ENCODE measurements at regions not wholly inside any gene's neighbourhood (a gene's known extent, or its start where the extent isn't known, plus 50 kb on each side); places are given as distances from the start of the nearest gene placed in this dataset.

DNA sequence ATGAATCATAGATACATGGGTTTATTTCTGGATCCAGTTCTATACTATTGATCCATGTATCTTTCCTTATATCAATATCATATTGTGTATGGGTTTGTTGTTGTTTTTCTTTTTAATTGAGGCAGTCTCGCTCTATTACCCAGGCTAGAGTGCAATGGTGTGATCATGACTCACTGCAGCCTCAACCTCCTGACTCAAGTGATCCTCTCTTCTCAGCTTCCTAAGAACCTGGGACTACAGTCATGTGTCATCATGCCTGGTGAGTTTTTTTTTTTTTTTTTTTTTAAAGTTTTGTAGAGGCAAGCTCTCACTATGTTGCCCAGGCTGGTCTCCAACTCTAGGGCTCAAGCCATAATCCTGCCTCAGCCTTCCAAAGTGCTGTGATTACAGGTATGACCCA, 1589.4 kb upstream of the TENM4 start:
- Histone ChIP-seq H3K9me3 (ENCODE audit: control insufficient read depth, low read depth, low read length) (no peaks in the 10 kb centered on the region), H3K4me1 (ENCODE audit: control insufficient read depth, low read depth, low read length) (no peaks in the 10 kb centered on the region), H3K27ac (ENCODE audit: low read length) (no peak overlapping the region), H3K36me3 (ENCODE audit: control insufficient read depth, low read depth, low read length) (no peaks in the 10 kb centered on the region), H3K4me3 (ENCODE audit: low read length) (no peak overlapping the region), H3K27me3 (ENCODE audit: control insufficient read depth, insufficient read depth, low read length) (no peaks in the 10 kb centered on the region), H3K9ac (ENCODE audit: low read length) (no peak overlapping the region)

- H3K4me3 ChIP-seq (ENCODE audit: low read length), result no peak overlapping the region
- no peaks in the 10 kb centered on the region for H3K36me3 ChIP-seq (ENCODE audit: control insufficient read depth, low read depth, low read length)
- H3K4me1 ChIP-seq (ENCODE audit: control insufficient read depth, low read depth, low read length), result no peaks in the 10 kb centered on the region
- no peaks in the 10 kb centered on the region for H3K9me3 ChIP-seq (ENCODE audit: control insufficient read depth, low read depth, low read length)
- H3K27me3 ChIP-seq (ENCODE audit: control insufficient read depth, insufficient read depth, low read length), result no peaks in the 10 kb centered on the region
- H3K27ac ChIP-seq (ENCODE audit: low read length), result no peak overlapping the region
- no peak overlapping the region for H3K9ac ChIP-seq (ENCODE audit: low read length)
Measured at GRCh38 chr11:81026032-81026431, 1585.2 kb upstream of the TENM4 start.

DNA sequence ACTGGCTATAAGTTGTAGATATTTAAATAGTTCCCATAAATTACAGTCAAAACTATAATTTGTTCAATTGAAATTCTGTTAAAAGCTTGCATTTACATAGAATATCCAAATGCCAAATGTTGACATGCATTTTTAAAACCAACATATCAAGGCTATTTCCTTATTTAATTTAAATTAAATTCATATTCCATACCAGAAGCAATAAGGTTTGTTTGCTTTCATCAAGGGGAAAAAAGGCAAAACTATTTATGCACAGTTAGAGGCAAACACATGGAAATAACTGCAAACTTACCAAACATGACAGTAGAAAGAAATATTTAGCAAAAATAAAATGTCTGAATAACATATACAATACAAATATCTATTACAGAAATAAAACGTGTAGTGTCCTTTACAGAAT, 1581.2 kb upstream of the TENM4 start:
- H3K27me3 ChIP-seq (ENCODE audit: control insufficient read depth, insufficient read depth, low read length), result no peaks in the 10 kb centered on the region
- H3K36me3 ChIP-seq (ENCODE audit: control insufficient read depth, low read depth, low read length), result no peaks in the 10 kb centered on the region
- no peak overlapping the region for H3K4me3 ChIP-seq (ENCODE audit: low read length)
- H3K27ac ChIP-seq (ENCODE audit: low read length), result no peak overlapping the region
- no peaks in the 10 kb centered on the region for H3K4me1 ChIP-seq (ENCODE audit: control insufficient read depth, low read depth, low read length)
- H3K9ac ChIP-seq (ENCODE audit: low read length), result no peak overlapping the region
- no peaks in the 10 kb centered on the region for H3K9me3 ChIP-seq (ENCODE audit: control insufficient read depth, low read depth, low read length)

DNA sequence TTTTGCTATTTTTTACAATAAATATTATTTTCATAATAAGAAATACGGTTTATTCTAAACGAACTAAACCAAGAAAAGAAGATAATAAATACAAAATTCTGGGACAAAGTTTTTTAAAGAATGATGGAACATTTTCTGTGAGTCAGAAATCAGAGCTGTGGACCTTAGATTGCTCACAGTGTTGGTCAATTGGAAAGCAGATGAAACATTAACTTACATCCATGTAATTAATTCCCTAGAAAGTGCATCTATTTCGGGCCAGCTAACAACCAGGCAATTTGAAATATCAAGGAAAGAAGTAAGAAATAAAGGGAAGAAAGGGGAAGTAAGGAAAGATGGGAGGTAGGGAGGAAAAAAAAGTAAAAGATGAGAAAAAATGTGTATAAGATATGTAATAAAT, 1569.8 kb upstream of the TENM4 start:
- H3K9me3 ChIP-seq (ENCODE audit: control insufficient read depth, low read depth, low read length), result no peaks in the 10 kb centered on the region
- no peaks in the 10 kb centered on the region for H3K27me3 ChIP-seq (ENCODE audit: control insufficient read depth, insufficient read depth, low read length)
- H3K36me3 ChIP-seq (ENCODE audit: control insufficient read depth, low read depth, low read length), result no peaks in the 10 kb centered on the region
- no peak overlapping the region for H3K27ac ChIP-seq (ENCODE audit: low read length)
- H3K4me3 ChIP-seq (ENCODE audit: low read length), result no peak overlapping the region
- no peak overlapping the region for H3K9ac ChIP-seq (ENCODE audit: low read length)
- no peaks in the 10 kb centered on the region for H3K4me1 ChIP-seq (ENCODE audit: control insufficient read depth, low read depth, low read length)

DNA sequence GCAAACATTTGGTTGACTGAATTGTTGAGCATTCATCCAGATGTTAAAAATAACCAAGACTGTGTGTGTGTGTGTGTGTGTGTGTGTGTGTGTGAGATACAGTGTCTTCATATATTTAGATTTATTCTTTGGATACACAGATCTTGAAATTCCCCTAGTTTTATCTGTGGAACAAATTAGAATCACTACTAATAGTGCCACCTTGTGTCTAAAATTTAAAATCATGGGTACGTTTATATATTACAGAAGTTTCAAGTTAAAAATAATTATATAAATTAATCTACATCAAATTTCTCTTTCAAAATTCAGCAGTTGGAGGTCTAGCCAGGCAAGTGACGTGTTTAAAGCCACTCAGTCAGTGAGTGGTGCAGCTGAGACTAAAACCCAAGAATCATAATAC, 1566.2 kb upstream of the TENM4 start:
- H3K9me3 ChIP-seq (ENCODE audit: control insufficient read depth, low read depth, low read length), result no peaks in the 10 kb centered on the region
- no peaks in the 10 kb centered on the region for H3K27me3 ChIP-seq (ENCODE audit: control insufficient read depth, insufficient read depth, low read length)
- no peak overlapping the region for H3K4me3 ChIP-seq (ENCODE audit: low read length)
- no peak overlapping the region for H3K27ac ChIP-seq (ENCODE audit: low read length)
- no peak overlapping the region for H3K9ac ChIP-seq (ENCODE audit: low read length)
- no peaks in the 10 kb centered on the region for H3K4me1 ChIP-seq (ENCODE audit: control insufficient read depth, low read depth, low read length)
- no peaks in the 10 kb centered on the region for H3K36me3 ChIP-seq (ENCODE audit: control insufficient read depth, low read depth, low read length)

DNA sequence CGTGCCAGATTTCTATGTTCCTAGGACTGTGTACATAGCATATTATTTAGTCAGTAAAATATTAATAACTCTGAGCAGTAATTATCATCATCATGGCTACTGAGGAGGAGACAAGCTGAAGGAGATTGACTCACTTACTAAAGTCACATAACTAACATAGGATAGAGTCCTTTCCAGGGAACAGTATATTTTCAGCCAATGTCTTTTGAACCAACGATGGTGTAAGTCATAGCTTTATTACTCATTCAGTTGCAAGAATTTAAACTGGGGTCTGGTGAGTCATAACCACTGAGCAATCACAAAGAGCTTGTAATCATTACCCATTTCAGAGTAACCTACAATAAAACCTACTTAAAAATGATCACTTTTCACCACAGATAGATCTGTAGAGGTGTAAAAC, 1564.8 kb upstream of the TENM4 start:
- no peak overlapping the region for H3K27ac ChIP-seq (ENCODE audit: low read length)

DNA sequence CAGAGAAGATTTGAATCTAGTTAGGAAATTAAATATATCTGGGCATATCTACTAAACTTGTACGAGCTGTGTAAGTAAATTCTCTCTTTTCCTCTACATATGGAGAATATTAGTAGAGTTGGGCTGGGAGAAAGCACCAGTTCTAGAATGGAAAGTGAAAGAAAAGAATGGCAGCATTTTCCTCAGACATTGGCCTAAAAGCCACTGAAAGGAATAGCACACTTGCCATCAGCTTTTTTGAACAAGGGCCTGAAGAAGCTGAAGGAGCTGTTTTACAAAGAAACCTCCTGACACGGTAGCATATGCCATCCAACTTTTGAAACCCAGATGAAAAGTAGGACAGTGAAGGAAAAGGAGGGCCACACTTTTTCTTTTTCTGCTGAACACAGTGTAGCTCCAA, 1563.7 kb upstream of the TENM4 start:
- H3K27ac ChIP-seq (ENCODE audit: low read length), result no peak overlapping the region
- no peaks in the 10 kb centered on the region for H3K27me3 ChIP-seq (ENCODE audit: control insufficient read depth, insufficient read depth, low read length)
- no peaks in the 10 kb centered on the region for H3K4me1 ChIP-seq (ENCODE audit: control insufficient read depth, low read depth, low read length)
- H3K36me3 ChIP-seq (ENCODE audit: control insufficient read depth, low read depth, low read length), result no peaks in the 10 kb centered on the region
- no peaks in the 10 kb centered on the region for H3K9me3 ChIP-seq (ENCODE audit: control insufficient read depth, low read depth, low read length)
- H3K9ac ChIP-seq (ENCODE audit: low read length), result no peak overlapping the region
- no peak overlapping the region for H3K4me3 ChIP-seq (ENCODE audit: low read length)

More for the DNA sequence above, 1564.8 kb upstream of the TENM4 start:
- no peaks in the 10 kb centered on the region for H3K36me3 ChIP-seq (ENCODE audit: control insufficient read depth, low read depth, low read length)
- H3K9me3 ChIP-seq (ENCODE audit: control insufficient read depth, low read depth, low read length), result no peaks in the 10 kb centered on the region
- H3K4me3 ChIP-seq (ENCODE audit: low read length), result no peak overlapping the region
- H3K27me3 ChIP-seq (ENCODE audit: control insufficient read depth, insufficient read depth, low read length), result no peaks in the 10 kb centered on the region
- H3K4me1 ChIP-seq (ENCODE audit: control insufficient read depth, low read depth, low read length), result no peaks in the 10 kb centered on the region
- no peak overlapping the region for H3K9ac ChIP-seq (ENCODE audit: low read length)

DNA sequence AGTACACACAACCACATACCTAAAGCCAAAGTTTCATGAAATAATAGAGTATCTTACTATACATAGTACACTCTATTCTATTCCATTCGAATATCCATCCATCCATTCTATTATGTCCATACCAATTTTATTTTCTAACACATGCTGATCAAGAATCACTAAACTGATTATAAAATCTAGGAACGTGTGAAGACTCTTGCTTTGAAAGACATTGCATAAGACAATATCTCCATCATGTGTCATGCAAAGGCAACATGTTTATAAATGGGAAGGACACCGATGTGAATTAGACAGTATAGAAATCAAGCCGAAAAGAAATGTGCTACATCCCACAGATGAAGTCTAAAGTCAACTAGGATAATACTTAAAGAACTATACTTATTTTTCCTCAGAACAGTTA, 1561.5 kb upstream of the TENM4 start:
- no peaks in the 10 kb centered on the region for H3K9me3 ChIP-seq (ENCODE audit: control insufficient read depth, low read depth, low read length)
- no peaks in the 10 kb centered on the region for H3K4me1 ChIP-seq (ENCODE audit: control insufficient read depth, low read depth, low read length)
- no peaks in the 10 kb centered on the region for H3K27me3 ChIP-seq (ENCODE audit: control insufficient read depth, insufficient read depth, low read length)
- no peaks in the 10 kb centered on the region for H3K36me3 ChIP-seq (ENCODE audit: control insufficient read depth, low read depth, low read length)
- no peak overlapping the region for H3K27ac ChIP-seq (ENCODE audit: low read length)
- H3K9ac ChIP-seq (ENCODE audit: low read length), result no peak overlapping the region
- no peak overlapping the region for H3K4me3 ChIP-seq (ENCODE audit: low read length)

DNA sequence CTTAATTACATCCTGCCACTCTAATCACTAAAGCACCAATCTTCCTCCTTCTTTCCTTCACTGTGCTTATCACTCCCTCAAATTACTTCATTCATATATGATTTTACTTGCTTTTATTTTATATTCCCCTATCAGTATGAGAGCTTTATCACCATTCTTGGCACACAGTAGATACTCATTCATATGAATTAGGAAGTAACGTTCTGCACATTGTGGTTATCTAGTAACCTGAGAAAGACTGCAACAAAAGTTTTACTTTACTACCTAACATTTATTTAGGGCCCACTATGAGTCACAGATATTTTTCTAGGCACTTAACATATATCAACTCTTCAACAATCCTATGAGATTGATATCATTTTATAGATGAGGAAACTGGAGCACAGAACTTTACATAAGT, 1559.9 kb upstream of the TENM4 start:
- no peak overlapping the region for H3K9ac ChIP-seq (ENCODE audit: low read length)
- H3K4me1 ChIP-seq (ENCODE audit: control insufficient read depth, low read depth, low read length), result no peaks in the 10 kb centered on the region
- H3K4me3 ChIP-seq (ENCODE audit: low read length), result no peak overlapping the region
- H3K9me3 ChIP-seq (ENCODE audit: control insufficient read depth, low read depth, low read length), result no peaks in the 10 kb centered on the region
- H3K27me3 ChIP-seq (ENCODE audit: control insufficient read depth, insufficient read depth, low read length), result no peaks in the 10 kb centered on the region
- H3K36me3 ChIP-seq (ENCODE audit: control insufficient read depth, low read depth, low read length), result no peaks in the 10 kb centered on the region
- no peak overlapping the region for H3K27ac ChIP-seq (ENCODE audit: low read length)

- H3K9ac ChIP-seq (ENCODE audit: low read length), result no peak overlapping the region
Measured at GRCh38 chr11:81000334-81000733, 1559.5 kb upstream of the TENM4 start.

DNA sequence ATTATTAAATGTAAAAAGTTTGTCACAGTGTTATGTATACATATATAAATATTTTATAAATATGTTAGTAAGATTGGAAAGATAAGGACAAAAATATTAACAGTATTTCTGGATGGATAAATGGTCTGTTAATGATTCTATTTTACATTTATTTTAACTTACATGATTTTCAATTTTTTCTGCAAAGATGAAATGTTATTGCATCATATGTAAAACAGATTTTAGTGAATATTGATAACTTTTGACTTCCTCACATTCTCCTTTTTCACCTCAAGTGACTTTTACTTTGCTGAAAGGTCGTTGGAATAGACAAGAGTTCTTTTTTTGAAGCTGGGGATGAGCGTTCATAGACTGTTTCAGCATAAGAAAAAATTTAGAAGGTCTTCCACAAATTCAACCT, 1554.7 kb upstream of the TENM4 start:
- Histone ChIP-seq H3K9me3 (ENCODE audit: control insufficient read depth, low read depth, low read length) (no peaks in the 10 kb centered on the region), H3K27ac (ENCODE audit: low read length) (no peak overlapping the region), H3K4me3 (ENCODE audit: low read length) (no peak overlapping the region), H3K27me3 (ENCODE audit: control insufficient read depth, insufficient read depth, low read length) (no peaks in the 10 kb centered on the region), H3K9ac (ENCODE audit: low read length) (no peak overlapping the region), H3K36me3 (ENCODE audit: control insufficient read depth, low read depth, low read length) (no peaks in the 10 kb centered on the region), H3K4me1 (ENCODE audit: control insufficient read depth, low read depth, low read length) (peaks cover 12% of the 10 kb centered on the region)

More at GRCh38 chr11:81000334-81000733, 1559.5 kb upstream of the TENM4 start:
- Histone ChIP-seq H3K4me1 (ENCODE audit: control insufficient read depth, low read depth, low read length) (no peaks in the 10 kb centered on the region), H3K9me3 (ENCODE audit: control insufficient read depth, low read depth, low read length) (no peaks in the 10 kb centered on the region), H3K36me3 (ENCODE audit: control insufficient read depth, low read depth, low read length) (no peaks in the 10 kb centered on the region), H3K4me3 (ENCODE audit: low read length) (no peak overlapping the region), H3K27ac (ENCODE audit: low read length) (no peak overlapping the region), H3K27me3 (ENCODE audit: control insufficient read depth, insufficient read depth, low read length) (no peaks in the 10 kb centered on the region)

DNA sequence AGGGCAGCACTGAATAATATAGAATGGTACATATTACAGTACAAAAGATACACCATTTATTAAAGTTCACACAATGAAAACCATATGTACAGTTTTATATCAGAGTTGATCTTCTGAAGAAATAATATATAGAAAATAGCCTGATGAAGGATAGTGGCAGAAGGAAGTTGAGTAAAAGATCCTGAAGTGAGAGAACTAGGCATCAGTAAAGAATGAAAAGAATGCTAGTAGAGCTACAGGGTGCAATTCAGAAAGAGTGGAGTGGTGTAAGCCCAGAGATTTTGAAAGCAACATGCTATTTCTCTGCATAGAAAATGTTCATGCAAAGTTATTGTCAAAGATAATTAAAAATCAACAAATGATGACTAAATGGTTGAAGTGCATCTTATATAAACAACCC, 1552.7 kb upstream of the TENM4 start:
- Histone ChIP-seq H3K4me1 (ENCODE audit: control insufficient read depth, low read depth, low read length) (peaks cover 12% of the 10 kb centered on the region), H3K4me3 (ENCODE audit: low read length) (no peak overlapping the region), H3K27ac (ENCODE audit: low read length) (no peak overlapping the region), H3K27me3 (ENCODE audit: control insufficient read depth, insufficient read depth, low read length) (no peaks in the 10 kb centered on the region), H3K9me3 (ENCODE audit: control insufficient read depth, low read depth, low read length) (no peaks in the 10 kb centered on the region), H3K36me3 (ENCODE audit: control insufficient read depth, low read depth, low read length) (no peaks in the 10 kb centered on the region), H3K9ac (ENCODE audit: low read length) (no peak overlapping the region)
